Endodermal cell (in vitro differentiated cells): ENCODE measurements at regions not wholly inside any gene's neighbourhood (a gene's known extent, or its start where the extent isn't known, plus 50 kb on each side); places are given as distances from the start of the nearest gene placed in this dataset.

ENCODE experiments used
- DNase-seq: peaks from one replicate; pipeline ENCODE4 v3.0.0-alpha.2; 2017
- H3K27ac ChIP-seq: 2 replicates; pipeline ENCODE4 v1.5.1; 2013; ENCODE audit warnings: mild to moderate bottlenecking, low read depth, low read length, moderate library complexity
- H3K27me3 ChIP-seq: 2 replicates; pipeline ENCODE4 v1.6.1; 2013; ENCODE audit warnings: mild to moderate bottlenecking, low read length, moderate library complexity; ENCODE audit not compliant: insufficient read depth, control insufficient read depth, poor library complexity, severe bottlenecking
- H3K36me3 ChIP-seq: 2 replicates; pipeline ENCODE4 v1.7.0; 2013; ENCODE audit warnings: mild to moderate bottlenecking, low read length, moderate library complexity; ENCODE audit not compliant: control insufficient read depth, insufficient read depth
- H3K4me1 ChIP-seq: one replicate; pipeline ENCODE4 v1.7.0; 2013; ENCODE audit warnings: low read length; ENCODE audit not compliant: control insufficient read depth, insufficient read depth
- H3K4me3 ChIP-seq: 2 replicates; pipeline ENCODE4 v1.5.1; 2013; ENCODE audit warnings: mild to moderate bottlenecking, low read length, moderate library complexity
- H3K9ac ChIP-seq: 2 replicates; pipeline ENCODE4 v1.6.1; 2013; ENCODE audit warnings: mild to moderate bottlenecking, low read length, moderate library complexity; ENCODE audit not compliant: poor library complexity, severe bottlenecking; ENCODE audit errors: extremely low read depth
- H3K9me3 ChIP-seq: 2 replicates; pipeline ENCODE4 v1.6.1; 2013; ENCODE audit warnings: mild to moderate bottlenecking, low read length, moderate library complexity; ENCODE audit not compliant: control insufficient read depth
- H3K27ac Mint-ChIP-seq: 2 replicates; pipeline ENCODE4 v1.8.0; 2020; ENCODE audit warnings: mixed read lengths
- H3K27me3 Mint-ChIP-seq: 2 replicates; pipeline ENCODE4 v1.8.0; 2021; ENCODE audit warnings: mild to moderate bottlenecking, mixed read lengths; ENCODE audit not compliant: insufficient read depth
- H3K36me3 Mint-ChIP-seq: 2 replicates; pipeline ENCODE4 v1.8.0; 2020; ENCODE audit warnings: low read depth, mixed read lengths
- H3K4me1 Mint-ChIP-seq: 2 replicates; pipeline ENCODE4 v1.8.0; 2020; ENCODE audit warnings: mixed read lengths
- H3K4me3 Mint-ChIP-seq: 2 replicates; pipeline ENCODE4 v1.8.0; 2020; ENCODE audit warnings: mild to moderate bottlenecking, moderate library complexity, mixed read lengths
- H3K9me3 Mint-ChIP-seq: 2 replicates; pipeline ENCODE4 v1.8.0; 2020; ENCODE audit warnings: mild to moderate bottlenecking, mixed read lengths
- CTCF ChIP-seq: fragments of 200-600 bp; sonication (generic); conservative IDR thresholded peaks from 2 replicates; pipeline ENCODE4 v1.5.0; 2021; ENCODE audit warnings: antibody characterized with exemption, mild to moderate bottlenecking
- WGBS, 2 experiments: methylation state at CpG; one replicate each; pipeline versions ENCODE4 v1.1.5 to v1.1.7; 2013; ENCODE audit warnings: missing lambda C conversion rate in 2 of 2, mixed read lengths in 1 of 2; ENCODE audit not compliant: insufficient coverage in 1 of 2, insufficient read length in 1 of 2; 5-methylcytosine and 5-hydroxymethylcytosine counted together

GRCh38 chr2:156670104-156670503 is 233.9 kb downstream of the GPD2 start:
- H3K27me3 Mint-ChIP-seq: no peaks in the 10 kb centered on the region
- peaks cover 31% of the 10 kb centered on the region for H3K9me3 Mint-ChIP-seq
- Histone ChIP-seq H3K9me3 (peaks cover 14% of the 10 kb centered on the region), H3K27ac (no peak overlapping the region), H3K27me3 (no peaks in the 10 kb centered on the region), H3K4me1 (peaks cover 5% of the 10 kb centered on the region), H3K36me3 (no peaks in the 10 kb centered on the region), H3K9ac (no peak overlapping the region), H3K4me3 (no peak overlapping the region)
- WGBS, 2 experiments: 98% methylated on average over 2 of the region's 2 CpGs; no CpG with 5 or more reads in 1 of the 2 experiments
- TF ChIP-seq CTCF: no peak
- no peak overlapping the region for H3K27ac Mint-ChIP-seq
- DNase-seq: no peak
- H3K4me1 Mint-ChIP-seq: peaks cover 31% of the 10 kb centered on the region
- H3K4me3 Mint-ChIP-seq: no peak overlapping the region
- peaks cover 11% of the 10 kb centered on the region for H3K36me3 Mint-ChIP-seq

GRCh38 chr2:156671706-156672361 is 235.7 kb downstream of the GPD2 start:
- Histone ChIP-seq H3K27ac (no peak overlapping the region), H3K4me3 (no peak overlapping the region), H3K4me1 (peaks cover 5% of the 10 kb centered on the region), H3K9me3 (peaks cover 14% of the 10 kb centered on the region), H3K9ac (no peak overlapping the region), H3K36me3 (no peaks in the 10 kb centered on the region), H3K27me3 (no peaks in the 10 kb centered on the region)
- Mint-ChIP-seq H3K27me3 (no peaks in the 10 kb centered on the region), H3K9me3 (peaks cover 24% of the 10 kb centered on the region), H3K4me1 (peaks cover 31% of the 10 kb centered on the region), H3K4me3 (no peak overlapping the region), H3K27ac (no peak overlapping the region), H3K36me3 (peaks cover 11% of the 10 kb centered on the region)
- DNase-seq: no peak
- TF ChIP-seq CTCF: no peak
- WGBS, 2 experiments: 58 to 60% methylated on average over 3 to 6 of the region's 6 CpGs

- no peak for TF ChIP-seq CTCF
- no peak overlapping the region for H3K27ac ChIP-seq
- no peaks in the 10 kb centered on the region for H3K36me3 ChIP-seq
- H3K4me1 ChIP-seq: peaks cover 5% of the 10 kb centered on the region
- H3K9ac ChIP-seq: no peak overlapping the region
- Mint-ChIP-seq H3K27me3 (no peaks in the 10 kb centered on the region), H3K4me1 (peaks cover 31% of the 10 kb centered on the region), H3K36me3 (peaks cover 8% of the 10 kb centered on the region), H3K27ac (peak overlapping the region; percentile 19), H3K9me3 (peaks cover 15% of the 10 kb centered on the region), H3K4me3 (no peak overlapping the region)
- WGBS, 2 experiments: 85 to 86% methylated on average over 1 to 7 of the region's 7 CpGs
- H3K4me3 ChIP-seq: peak overlapping the region; percentile 43
- DNase-seq: no peak
- peaks cover 11% of the 10 kb centered on the region for H3K9me3 ChIP-seq
- no peaks in the 10 kb centered on the region for H3K27me3 ChIP-seq
These were observed 236.6 kb downstream of the GPD2 start for GRCh38 chr2:156672556-156673332.
